ENCODE measurements at regions not wholly inside any gene's neighbourhood (a gene's known extent, or its start where the extent isn't known, plus 50 kb on each side); places are given as distances from the start of the nearest gene placed in this dataset.

- TF ChIP-seq, protein P1, sequence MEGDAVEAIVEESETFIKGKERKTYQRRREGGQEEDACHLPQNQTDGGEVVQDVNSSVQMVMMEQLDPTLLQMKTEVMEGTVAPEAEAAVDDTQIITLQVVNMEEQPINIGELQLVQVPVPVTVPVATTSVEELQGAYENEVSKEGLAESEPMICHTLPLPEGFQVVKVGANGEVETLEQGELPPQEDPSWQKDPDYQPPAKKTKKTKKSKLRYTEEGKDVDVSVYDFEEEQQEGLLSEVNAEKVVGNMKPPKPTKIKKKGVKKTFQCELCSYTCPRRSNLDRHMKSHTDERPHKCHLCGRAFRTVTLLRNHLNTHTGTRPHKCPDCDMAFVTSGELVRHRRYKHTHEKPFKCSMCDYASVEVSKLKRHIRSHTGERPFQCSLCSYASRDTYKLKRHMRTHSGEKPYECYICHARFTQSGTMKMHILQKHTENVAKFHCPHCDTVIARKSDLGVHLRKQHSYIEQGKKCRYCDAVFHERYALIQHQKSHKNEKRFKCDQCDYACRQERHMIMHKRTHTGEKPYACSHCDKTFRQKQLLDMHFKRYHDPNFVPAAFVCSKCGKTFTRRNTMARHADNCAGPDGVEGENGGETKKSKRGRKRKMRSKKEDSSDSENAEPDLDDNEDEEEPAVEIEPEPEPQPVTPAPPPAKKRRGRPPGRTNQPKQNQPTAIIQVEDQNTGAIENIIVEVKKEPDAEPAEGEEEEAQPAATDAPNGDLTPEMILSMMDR (IDR thresholded peaks at IDR 0.05), result no peak
- TF ChIP-seq POLR2A (IDR thresholded peaks at IDR 0.05), result no peak
- no peak for TF ChIP-seq POLR2AphosphoS5 (IDR thresholded peaks at IDR 0.05)
- no peak for TF ChIP-seq EP300 (IDR thresholded peaks at IDR 0.05)
Measured at GRCh38 chr2:18741191-18741590, 151.8 kb upstream of the NT5C1B start.

Data from upper lobe of left lung (tissue), 4 donors.